ENCODE measurements at regions not wholly inside any gene's neighbourhood (a gene's known extent, or its start where the extent isn't known, plus 50 kb on each side); places are given as distances from the start of the nearest gene placed in this dataset.

DNA sequence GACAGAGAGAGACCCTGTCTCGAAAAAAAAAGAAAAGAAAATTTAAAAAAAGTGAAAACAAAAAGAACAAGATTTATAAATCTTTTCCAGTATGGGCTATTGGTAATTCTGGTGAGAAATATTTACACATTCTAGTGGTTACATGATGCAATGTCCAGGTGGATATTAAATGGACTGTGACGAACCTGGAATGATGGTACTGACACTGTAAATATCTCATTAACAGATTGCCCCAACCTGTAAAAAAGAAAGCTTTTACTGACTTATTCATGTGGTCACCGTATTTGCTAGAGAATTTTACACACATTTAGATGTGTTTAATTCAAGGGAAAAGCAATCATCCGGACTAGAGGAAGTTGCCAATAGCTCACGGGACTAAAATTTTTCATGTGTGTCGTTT, 162.1 kb upstream of the LRIG1 start:
- H3K27ac ChIP-seq (ENCODE audit: low read depth, low read length) = no peak overlapping the region

More for the DNA sequence above, 162.1 kb upstream of the LRIG1 start:
- Histone ChIP-seq H3K4ac (replicated peaks; ENCODE audit: insufficient read length, low read depth, low read length) (no peak overlapping the region), H4K5ac (ENCODE audit: insufficient read length, low read depth, low read length) (no peak overlapping the region), H3K4me3 (ENCODE audit: extremely low read depth in 1 of 4, insufficient read depth in 2 of 4, low read depth in 3 of 4, low read length in 4 of 4) (no peak overlapping the region), H2BK5ac (ENCODE audit: low read depth, low read length) (no peak overlapping the region), H2BK120ac (replicated peaks; ENCODE audit: low read depth, low read length) (no peak overlapping the region), H2AK5ac (ENCODE audit: low read depth, low read length) (no peak overlapping the region), H4K20me1 (replicated peaks in 1 of 2; ENCODE audit: control insufficient read depth in 1 of 2, insufficient read depth in 2 of 2, low read length in 2 of 2) (no peaks in the 10 kb centered on the region), H3K9me3 (ENCODE audit: insufficient read depth in 2 of 2, low read depth in 1 of 2, low read length in 1 of 2) (no peaks in the 10 kb centered on the region), H3K79me1 (ENCODE audit: low read depth, low read length) (no peaks in the 10 kb centered on the region), H3K4me1 (replicated peaks in 1 of 4; ENCODE audit: control insufficient read depth in 3 of 4, insufficient read depth in 4 of 4, low read length in 3 of 4) (no peaks in the 10 kb centered on the region), H3K14ac (ENCODE audit: insufficient read length) (no peak overlapping the region), H2AFZ (ENCODE audit: low read length) (no peak overlapping the region), H2BK12ac (ENCODE audit: low read depth, low read length) (no peak overlapping the region), H3K9ac (replicated peaks in 1 of 4; ENCODE audit: extremely low read depth in 1 of 4, low read depth in 3 of 4, low read length in 3 of 4) (no peak overlapping the region), H3K18ac (ENCODE audit: extremely low read depth, low read length) (no peak overlapping the region), H3K23me2 (ENCODE audit: low read depth, low read length) (no peaks in the 10 kb centered on the region; the same call in 1 of the 2 replicates), H3K23ac (ENCODE audit: insufficient read length) (no peak overlapping the region), H3K27me3 (replicated peaks in 1 of 4; ENCODE audit: control insufficient read depth in 3 of 4, extremely low read depth in 1 of 4, insufficient read depth in 3 of 4, low read length in 3 of 4) (no peaks in the 10 kb centered on the region), H2BK15ac (ENCODE audit: low read length) (no peak overlapping the region), H3K56ac (replicated peaks; ENCODE audit: insufficient read length, low read depth, low read length) (no peak overlapping the region), H4K91ac (replicated peaks; ENCODE audit: insufficient read length, low read length) (no peak overlapping the region), H2BK20ac (ENCODE audit: low read length) (no peak overlapping the region), H3K4me2 (ENCODE audit: insufficient read depth in 1 of 2, low read depth in 2 of 2, low read length in 2 of 2) (no peak overlapping the region), H4K8ac (ENCODE audit: extremely low read depth, insufficient read depth, low read length) (no peak overlapping the region), H3K79me2 (ENCODE audit: control insufficient read depth in 1 of 2, insufficient read depth in 2 of 2, low read length in 2 of 2) (no peaks in the 10 kb centered on the region), H3K36me3 (ENCODE audit: control insufficient read depth in 2 of 4, insufficient read depth in 4 of 4, low read length in 3 of 4) (no peaks in the 10 kb centered on the region)
- POLR2A ChIA-PET (ENCODE audit: partially characterized antibody) = no interaction called here
- no peak for DNase-seq (ENCODE audit: low read depth in 1 of 2, low spot score in 2 of 2)
- WGBS, 2 experiments (ENCODE audit: extremely low coverage in 1 of 2, insufficient coverage in 1 of 2, insufficient read length in 1 of 2, insufficient replicate concordance in 2 of 2, low coverage in 1 of 2, low lambda C conversion rate in 2 of 2, missing lambda C conversion rate in 1 of 2) = 81% methylated on average over 5 of the region's 6 CpGs; no CpG with 5 or more reads in 1 of the 2 experiments
- no peak for FAIRE-seq
- TF ChIP-seq, protein P1, sequence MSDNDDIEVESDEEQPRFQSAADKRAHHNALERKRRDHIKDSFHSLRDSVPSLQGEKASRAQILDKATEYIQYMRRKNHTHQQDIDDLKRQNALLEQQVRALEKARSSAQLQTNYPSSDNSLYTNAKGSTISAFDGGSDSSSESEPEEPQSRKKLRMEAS (IDR thresholded peaks at IDR 0.05) = no peak
- TF ChIP-seq TEAD4 (IDR thresholded peaks at IDR 0.05; ENCODE audit: low read depth, low read length) (no peak), MAFK (IDR thresholded peaks at IDR 0.05; ENCODE audit: low read depth, low read length) (no peak), ASH2L (IDR thresholded peaks at IDR 0.05; ENCODE audit: low read length) (no peak), RBBP5 (IDR thresholded peaks at IDR 0.05; ENCODE audit: borderline replicate concordance, low read depth, low read length) (no peak), CEBPB (IDR thresholded peaks at IDR 0.05; ENCODE audit: low read depth, low read length) (no peak), EZH2 (IDR thresholded peaks at IDR 0.05; ENCODE audit: low read depth, low read length, severe bottlenecking) (no peak), SIRT6 (IDR thresholded peaks at IDR 0.05; ENCODE audit: low read length) (no peak), PHF8 (conservative IDR thresholded peaks at IDR 0.05; ENCODE audit: low read depth, low read length) (no peak)
- CTCF ChIA-PET (ENCODE audit: partially characterized antibody) = interaction anchor here (0.7 to 1.2 kb wide), 2 partner anchors 93 to 256 kb away, joined by 3 read pairs; no protein-coding TSS in a partner anchor

Measured in H1 (cell line).